ENCODE measurements at regions not wholly inside any gene's neighbourhood (a gene's known extent, or its start where the extent isn't known, plus 50 kb on each side); places are given as distances from the start of the nearest gene placed in this dataset.

- TF ChIP-seq JUND (IDR thresholded peaks at IDR 0.05; ENCODE audit: low read length) = no peak
- TF ChIP-seq SIRT6 (IDR thresholded peaks at IDR 0.05; ENCODE audit: low read length) = no peak
- no peak for TF ChIP-seq CHD2 (IDR thresholded peaks at IDR 0.05; ENCODE audit: low read length)
- no peak for TF ChIP-seq POLR2AphosphoS5 (IDR thresholded peaks at IDR 0.05; ENCODE audit: low read depth, low read length)
- no peak for TF ChIP-seq MAX (IDR thresholded peaks at IDR 0.05)
- no peak for TF ChIP-seq EGR1 (IDR thresholded peaks at IDR 0.05; ENCODE audit: borderline replicate concordance, low read depth, low read length)
- TF ChIP-seq ZNF274 (IDR thresholded peaks at IDR 0.05; ENCODE audit: borderline replicate concordance, extremely low read depth, low read length) = no peak
- TF ChIP-seq RAD21 (IDR thresholded peaks at IDR 0.05 in 1 of 2, conservative IDR thresholded peaks at IDR 0.05 in 1 of 2; ENCODE audit: low read depth in 2 of 2, low read length in 2 of 2) = no peak
- TF ChIP-seq SP4 (IDR thresholded peaks at IDR 0.05; ENCODE audit: low read length) = no peak
- no peak for TF ChIP-seq JUN (IDR thresholded peaks at IDR 0.05; ENCODE audit: low read depth, low read length)
- TF ChIP-seq CBX8 (IDR thresholded peaks at IDR 0.05; ENCODE audit: borderline replicate concordance, low read depth, low read length) = no peak
- no peak for TF ChIP-seq YY1 (IDR thresholded peaks at IDR 0.05; ENCODE audit: low read depth, low read length)
- no peak for TF ChIP-seq SUZ12 (IDR thresholded peaks at IDR 0.05; ENCODE audit: low read length)
- TF ChIP-seq, protein P1, sequence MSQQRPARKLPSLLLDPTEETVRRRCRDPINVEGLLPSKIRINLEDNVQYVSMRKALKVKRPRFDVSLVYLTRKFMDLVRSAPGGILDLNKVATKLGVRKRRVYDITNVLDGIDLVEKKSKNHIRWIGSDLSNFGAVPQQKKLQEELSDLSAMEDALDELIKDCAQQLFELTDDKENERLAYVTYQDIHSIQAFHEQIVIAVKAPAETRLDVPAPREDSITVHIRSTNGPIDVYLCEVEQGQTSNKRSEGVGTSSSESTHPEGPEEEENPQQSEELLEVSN (IDR thresholded peaks at IDR 0.05) = no peak
- TF ChIP-seq HDAC2 (IDR thresholded peaks at IDR 0.05; ENCODE audit: borderline replicate concordance in 1 of 2, low read depth in 2 of 2, low read length in 2 of 2) = no peak
Measured at GRCh38 chrX:3425031-3425430, 78.6 kb upstream of the MXRA5 start (continued).

Data from H1 (cell line).